Activated CD8-positive, alpha-beta T cell treated with anti-CD3 and anti-CD28 coated beads, Interleukin-2, amount 10 ng/mL, durations not matched to agents 7 days and 5 days (primary cell): ENCODE measurements at regions not wholly inside any gene's neighbourhood (a gene's known extent, or its start where the extent isn't known, plus 50 kb on each side); places are given as distances from the start of the nearest gene placed in this dataset.

Experiments
- ATAC-seq: fragments of 150-1000 bp; cut with Tn5 transposase; one replicate; pipeline ENCODE4 v1.10.0; 2021; ENCODE audit warnings: moderate library complexity
- CTCF ChIA-PET: fragments of 350-600 bp; sonication (Branson Sonifier 250); formaldehyde crosslinking; loops from one replicate; lab custom pipeline; 2021; ENCODE audit warnings: antibody characterized with exemption; lab: Charles Lee
- POLR2A ChIA-PET: fragments of 350-600 bp; sonication (Branson Sonifier 250); formaldehyde crosslinking; loops from one replicate; lab custom pipeline; 2021; ENCODE audit warnings: antibody characterized with exemption; lab: Charles Lee
- DNase-seq: peaks from one replicate; pipeline ENCODE4 v3.0.0-alpha.2; 2020
- H3K27ac Mint-ChIP-seq: one replicate; pipeline ENCODE4 v1.8.0; 2021; ENCODE audit warnings: mild to moderate bottlenecking, mixed read lengths
- H3K27me3 Mint-ChIP-seq: one replicate; pipeline ENCODE4 v1.8.0; 2021; ENCODE audit warnings: low read depth, mixed read lengths
- H3K36me3 Mint-ChIP-seq: one replicate; pipeline ENCODE4 v1.8.0; 2021; ENCODE audit warnings: low read depth, mixed read lengths
- H3K4me1 Mint-ChIP-seq: one replicate; pipeline ENCODE4 v1.8.0; 2021; ENCODE audit warnings: low read depth, mixed read lengths
- H3K4me3 Mint-ChIP-seq: one replicate; pipeline ENCODE4 v1.8.0; 2021; ENCODE audit warnings: mild to moderate bottlenecking, mixed read lengths
- H3K9me3 Mint-ChIP-seq: one replicate; pipeline ENCODE4 v1.8.0; 2022; ENCODE audit warnings: mixed read lengths; ENCODE audit not compliant: insufficient read depth

- CTCF ChIA-PET: interaction anchor here (1.1 to 2.4 kb wide), 2 partner anchors 32 to 192 kb away, joined by 5 to 9 read pairs; no protein-coding TSS in a partner anchor
- POLR2A ChIA-PET: no interaction called here
- ATAC-seq (no peak), DNase-seq (no peak)
- no peak overlapping the region for H3K4me3 Mint-ChIP-seq
- no peaks in the 10 kb centered on the region for H3K36me3 Mint-ChIP-seq
- H3K9me3 Mint-ChIP-seq: no peaks in the 10 kb centered on the region
- H3K27ac Mint-ChIP-seq: no peak overlapping the region
- no peaks in the 10 kb centered on the region for H3K27me3 Mint-ChIP-seq
- H3K4me1 Mint-ChIP-seq: peaks cover 14% of the 10 kb centered on the region
Measured at GRCh38 chr15:81073801-81074200, 60.3 kb upstream of the CFAP161 start.

DNA sequence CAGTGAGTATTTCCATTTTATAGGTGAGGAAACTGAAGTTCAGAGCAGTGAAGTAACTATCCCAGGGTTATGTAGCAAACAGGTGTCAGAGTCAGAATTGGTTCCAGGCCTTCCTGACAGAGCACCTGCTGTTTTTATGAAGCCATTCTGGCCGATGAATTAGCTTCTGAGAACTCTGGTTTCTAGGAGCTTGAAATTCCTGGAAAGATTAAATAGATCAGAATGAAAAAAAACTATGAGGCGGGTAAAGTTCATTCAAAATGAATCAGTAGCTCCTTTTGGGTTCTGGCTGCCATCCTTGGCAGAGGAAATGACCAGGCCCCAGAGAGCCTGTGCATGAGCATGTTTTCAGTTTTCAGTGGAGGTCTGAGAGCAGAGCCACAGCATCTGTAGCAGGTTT lies 59.3 kb upstream of the CFAP161 start:
- Mint-ChIP-seq H3K4me3 (no peak overlapping the region), H3K4me1 (peaks cover 14% of the 10 kb centered on the region), H3K27me3 (no peaks in the 10 kb centered on the region), H3K27ac (peak overlapping the region; percentile 51), H3K9me3 (no peaks in the 10 kb centered on the region), H3K36me3 (no peaks in the 10 kb centered on the region)
- DNase-seq: no peak
- CTCF ChIA-PET: interaction anchor here (0.8 to 2.4 kb wide), 3 partner anchors 31 to 191 kb away, joined by 3 to 9 read pairs (median 5); no protein-coding TSS in a partner anchor
- POLR2A ChIA-PET: no interaction called here
- ATAC-seq: no peak

GRCh38 chr15:81075272-81075671 lies 58.8 kb upstream of the CFAP161 start:
- DNase-seq (no peak), ATAC-seq (no peak)
- Mint-ChIP-seq H3K27me3 (no peaks in the 10 kb centered on the region), H3K27ac (peak overlapping the region; percentile 33), H3K36me3 (no peaks in the 10 kb centered on the region), H3K9me3 (no peaks in the 10 kb centered on the region), H3K4me3 (no peak overlapping the region), H3K4me1 (peaks cover 14% of the 10 kb centered on the region)
- ChIA-PET CTCF (interaction anchor here (0.8 to 2.4 kb wide), 2 partner anchors 31 to 37 kb away, joined by 3 to 9 read pairs; no protein-coding TSS in a partner anchor), POLR2A (no interaction called here)

DNA sequence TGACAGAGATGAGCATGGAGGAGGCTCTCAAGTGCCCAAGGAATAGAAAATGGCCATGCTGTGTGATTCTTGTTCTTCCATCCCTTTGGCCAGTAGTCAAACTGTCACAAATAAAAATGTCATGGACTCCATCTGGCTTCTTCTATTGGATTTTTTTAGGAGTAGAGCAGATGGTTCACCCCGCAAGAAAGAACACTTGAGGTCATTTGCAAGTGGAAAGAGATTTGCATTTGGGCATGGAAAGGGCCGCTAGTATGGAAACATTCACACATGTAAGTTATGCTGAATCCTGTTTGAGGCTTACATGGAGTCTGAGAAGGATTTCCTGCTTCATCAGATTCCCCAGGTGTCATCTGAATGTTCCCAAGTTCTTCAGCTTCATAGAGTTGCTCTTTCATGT lies 53.1 kb upstream of the CFAP161 start:
- ATAC-seq (no peak), DNase-seq (no peak)
- ChIA-PET CTCF (interaction anchor here (1.1 kb wide), 1 partner anchor 26 kb away, joined by 3 read pairs; no protein-coding TSS in a partner anchor), POLR2A (no interaction called here)
- Mint-ChIP-seq H3K4me3 (no peak overlapping the region), H3K27ac (no peak overlapping the region), H3K9me3 (no peaks in the 10 kb centered on the region), H3K27me3 (no peaks in the 10 kb centered on the region), H3K4me1 (peaks cover 4% of the 10 kb centered on the region), H3K36me3 (no peaks in the 10 kb centered on the region)

- POLR2A ChIA-PET: no interaction called here
- Mint-ChIP-seq H3K27ac (no peak overlapping the region), H3K27me3 (peaks cover 5% of the 10 kb centered on the region), H3K9me3 (no peaks in the 10 kb centered on the region), H3K36me3 (no peaks in the 10 kb centered on the region), H3K4me1 (peaks cover 6% of the 10 kb centered on the region), H3K4me3 (no peak overlapping the region)
- CTCF ChIA-PET: interaction anchor here (0.7 kb wide), 1 partner anchor 183 kb away, joined by 3 read pairs; no protein-coding TSS in a partner anchor
- ATAC-seq (no peak), DNase-seq (no peak)
Measured at GRCh38 chr15:81083201-81083600, 50.9 kb upstream of the CFAP161 start.
